GM12878 (cell line): ENCODE measurements at regions not wholly inside any gene's neighbourhood (a gene's known extent, or its start where the extent isn't known, plus 50 kb on each side); places are given as distances from the start of the nearest gene placed in this dataset.
"Not testable (repeated sequence)": the region's sequence is repeated elsewhere in the genome, so short reads cannot be mapped to it uniquely, and the experiment has no call there.

Experiments used
- ATF3 ChIP-seq: IDR thresholded peaks from 2 replicates; pipeline ENCODE4 v1.6.1; 2011; ENCODE audit warnings: low read depth, mild to moderate bottlenecking, low read length, moderate library complexity, borderline replicate concordance; ENCODE audit errors: extremely low read depth
- CTCF ChIP-seq, 3 experiments: IDR thresholded peaks in 2 of 3; conservative IDR thresholded peaks in 1 of 3; 2 replicates each; pipeline ENCODE4 v1.5.1; 2011; ENCODE audit warnings: low read depth in 3 of 3, low read length in 3 of 3, mild to moderate bottlenecking in 3 of 3, control low read depth in 2 of 3, moderate library complexity in 2 of 3, inconsistent platforms in 1 of 3, mixed read lengths in 1 of 3; ENCODE audit not compliant: control insufficient read depth in 2 of 3, insufficient read depth in 1 of 3; ENCODE audit errors: extremely low read depth in 1 of 3
- JUNB ChIP-seq: IDR thresholded peaks from 2 replicates; pipeline ENCODE4 v1.6.1; 2016; ENCODE audit warnings: antibody characterized with exemption, mild to moderate bottlenecking

GRCh38 chr20:26251376-26251775 is 554.7 kb upstream of the ZNF337 start:
- TF ChIP-seq JUNB; CTCF (IDR thresholded peaks at IDR 0.05 in 2 of 3, conservative IDR thresholded peaks at IDR 0.05 in 1 of 3; ENCODE audit: control insufficient read depth in 2 of 3, extremely low read depth in 1 of 3, insufficient read depth in 1 of 3, low read depth in 3 of 3, low read length in 3 of 3); ATF3: not testable (repeated sequence)
